MCF 10A (cell line): ENCODE measurements at regions not wholly inside any gene's neighbourhood (a gene's known extent, or its start where the extent isn't known, plus 50 kb on each side); places are given as distances from the start of the nearest gene placed in this dataset.

Experiments used
- BruUV-seq: library from RNA; stranded (reverse); fragments of 400-500 nt; replicated peaks from 2 replicates; lab custom pipeline; 2021; lab: Mats Ljungman, UMichigan
- CTCF ChIA-PET: fragments of 300-600 bp; sonication (Branson Sonifier 250); formaldehyde crosslinking; extraction: SDS; loops from one replicate; lab custom pipeline; 2021; ENCODE audit warnings: antibody characterized with exemption, inconsistent platforms; lab: Yijun Ruan, JAX
- POLR2A ChIA-PET: fragments of 300-600, 350-650 bp; sonication (Branson Sonifier 250); formaldehyde crosslinking; extraction: SDS; loops from one replicate; lab custom pipeline; 2020; ENCODE audit warnings: antibody characterized with exemption, inconsistent platforms; lab: Yijun Ruan, JAX
- DNase-seq: peaks from one replicate; pipeline ENCODE4 v3.0.0-alpha.2; 2018; ENCODE audit not compliant: unreplicated experiment
- H3K27ac Mint-ChIP-seq: one replicate; pipeline ENCODE4 v1.8.0; 2022; ENCODE audit warnings: mild to moderate bottlenecking, low read depth, mixed read lengths; ENCODE audit not compliant: unreplicated experiment
- H3K27me3 Mint-ChIP-seq: one replicate; pipeline ENCODE4 v1.8.0; 2022; ENCODE audit warnings: mixed read lengths; ENCODE audit not compliant: insufficient read depth, unreplicated experiment
- H3K36me3 Mint-ChIP-seq: one replicate; pipeline ENCODE4 v1.8.0; 2022; ENCODE audit warnings: mild to moderate bottlenecking, moderate library complexity, mixed read lengths; ENCODE audit not compliant: insufficient read depth, unreplicated experiment
- H3K4me1 Mint-ChIP-seq: one replicate; pipeline ENCODE4 v1.8.0; 2022; ENCODE audit warnings: mixed read lengths; ENCODE audit not compliant: insufficient read depth, unreplicated experiment
- H3K4me3 Mint-ChIP-seq: one replicate; pipeline ENCODE4 v1.8.0; 2022; ENCODE audit warnings: mild to moderate bottlenecking, moderate library complexity, mixed read lengths; ENCODE audit not compliant: unreplicated experiment
- H3K9me3 Mint-ChIP-seq: one replicate; pipeline ENCODE4 v1.8.0; 2022; ENCODE audit warnings: mixed read lengths; ENCODE audit not compliant: unreplicated experiment
- CTCF ChIP-seq: fragments of 200-600 bp; IDR thresholded peaks from one replicate; pipeline ENCODE4 v1.8.0; 2022; ENCODE audit warnings: antibody characterized with exemption, mild to moderate bottlenecking; ENCODE audit not compliant: unreplicated experiment
- intact Hi-C: fragments of 100-400 bp; cut with micrococcal nuclease; formaldehyde crosslinking; loops from 2 replicates; pipeline ENCODE4 v1.14.1; 2022

- no peaks in the 10 kb centered on the region for H3K27me3 Mint-ChIP-seq
- no peak overlapping the region for H3K4me3 Mint-ChIP-seq
- peaks cover 15% of the 10 kb centered on the region for H3K4me1 Mint-ChIP-seq
- no peak for TF ChIP-seq CTCF
- no peaks in the 10 kb centered on the region for H3K36me3 Mint-ChIP-seq
- intact Hi-C loops: no loop called here
- ChIA-PET POLR2A (interaction anchor here (0.8 kb wide), 1 partner anchor 92 kb away, joined by 3 read pairs; no protein-coding TSS in a partner anchor), CTCF (no interaction called here)
- H3K27ac Mint-ChIP-seq: peak overlapping the region; percentile 65
- DNase-seq: no peak
- no peaks in the 10 kb centered on the region for H3K9me3 Mint-ChIP-seq
- BruUV-seq: no TSS peak
These were observed 90.6 kb upstream of the GRM7 start for GRCh38 chr3:6770397-6770690.

GRCh38 chr3:6771171-6771570 is 89.7 kb upstream of the GRM7 start:
- H3K4me3 Mint-ChIP-seq: no peak overlapping the region
- BruUV-seq: no TSS peak
- POLR2A ChIA-PET: interaction anchor here (0.8 kb wide), 1 partner anchor 91 kb away, joined by 3 read pairs; no protein-coding TSS in a partner anchor

GRCh38 chr3:6779140-6779539 is 81.8 kb upstream of the GRM7 start:
- intact Hi-C loops: no loop called here
- Mint-ChIP-seq H3K36me3 (no peaks in the 10 kb centered on the region), H3K4me3 (no peak overlapping the region), H3K9me3 (peaks cover 8% of the 10 kb centered on the region), H3K4me1 (peaks cover 10% of the 10 kb centered on the region), H3K27me3 (no peaks in the 10 kb centered on the region), H3K27ac (no peak overlapping the region)
- ChIA-PET POLR2A (no interaction called here), CTCF (no interaction called here)
- no peak for TF ChIP-seq CTCF
- DNase-seq: no peak
- BruUV-seq: no TSS peak

More at GRCh38 chr3:6771171-6771570, 89.7 kb upstream of the GRM7 start:
- H3K9me3 Mint-ChIP-seq: no peaks in the 10 kb centered on the region
- no peak for TF ChIP-seq CTCF
- H3K4me1 Mint-ChIP-seq: peaks cover 15% of the 10 kb centered on the region
- no peaks in the 10 kb centered on the region for H3K27me3 Mint-ChIP-seq
- CTCF ChIA-PET: no interaction called here
- intact Hi-C loops: no loop called here
- H3K27ac Mint-ChIP-seq: peak overlapping the region; percentile 65
- no peaks in the 10 kb centered on the region for H3K36me3 Mint-ChIP-seq
- DNase-seq: no peak

- H3K9me3 Mint-ChIP-seq: peaks cover 8% of the 10 kb centered on the region
- intact Hi-C loops: no loop called here
- peak; percentile 5 for DNase-seq
- POLR2A ChIA-PET: no interaction called here
- H3K4me1 Mint-ChIP-seq: peaks cover 10% of the 10 kb centered on the region
- H3K27me3 Mint-ChIP-seq: no peaks in the 10 kb centered on the region
- CTCF ChIA-PET: no interaction called here
- H3K36me3 Mint-ChIP-seq: no peaks in the 10 kb centered on the region
- no peak for TF ChIP-seq CTCF
- no peak overlapping the region for H3K4me3 Mint-ChIP-seq
- no TSS peak for BruUV-seq
- H3K27ac Mint-ChIP-seq: peak overlapping the region; percentile 14
These were observed 79.8 kb upstream of the GRM7 start for GRCh38 chr3:6781092-6781491.
